Lung (tissue), 11 donors: ENCODE measurements at regions not wholly inside any gene's neighbourhood (a gene's known extent, or its start where the extent isn't known, plus 50 kb on each side); places are given as distances from the start of the nearest gene placed in this dataset.

Source experiments
- ATAC-seq: fragments of 200-7000 bp; cut with Tn5 transposase; one replicate; pipeline ENCODE4 v1.9.1; 2020; ENCODE audit warnings: moderate number of reproducible peaks; ENCODE audit not compliant: insufficient read depth, low FRiP score
- DNase-seq, 3 donors: peaks; one replicate each; pipeline ENCODE4 v3.0.0-alpha.2; 2013 to 2017
- H3K27ac ChIP-seq, 2 donors: one replicate each; pipeline ENCODE4 v1.5.1; 2013; ENCODE audit warnings: mild to moderate bottlenecking in 2 of 2, moderate library complexity in 2 of 2, control low read depth in 1 of 2, inconsistent platforms in 1 of 2, low read depth in 1 of 2, low read length in 1 of 2
- H3K27me3 ChIP-seq, 3 donors: one replicate each; pipeline ENCODE4 v1.5.1; 2013; ENCODE audit warnings: low read length in 2 of 3; ENCODE audit not compliant: control insufficient read depth in 3 of 3, insufficient read depth in 3 of 3
- H3K36me3 ChIP-seq, 4 donors: one replicate each; pipeline ENCODE4 v1.5.1; 2013; ENCODE audit warnings: low read length in 4 of 4, mild to moderate bottlenecking in 1 of 4, moderate library complexity in 1 of 4; ENCODE audit not compliant: control insufficient read depth in 4 of 4, insufficient read depth in 4 of 4
- H3K4me1 ChIP-seq, 5 donors: one replicate each; pipeline ENCODE4 v1.5.1; 2013; ENCODE audit warnings: low read length in 5 of 5, mild to moderate bottlenecking in 2 of 5, moderate library complexity in 1 of 5; ENCODE audit not compliant: control insufficient read depth in 5 of 5, insufficient read depth in 5 of 5
- H3K4me3 ChIP-seq: one replicate; pipeline ENCODE4 v1.5.1; 2013; ENCODE audit warnings: mild to moderate bottlenecking, control low read depth, moderate library complexity
- H3K9ac ChIP-seq, 2 donors: one replicate each; pipeline ENCODE4 v1.5.1; 2013; ENCODE audit warnings: low read length in 2 of 2, control low read depth in 1 of 2; ENCODE audit not compliant: insufficient read depth in 1 of 2
- H3K9me3 ChIP-seq, 4 donors: one replicate each; pipeline ENCODE4 v1.5.1; 2013; ENCODE audit warnings: low read length in 3 of 4, mild to moderate bottlenecking in 1 of 4, moderate library complexity in 1 of 4; ENCODE audit not compliant: control insufficient read depth in 4 of 4, insufficient read depth in 3 of 4
- CTCF ChIP-seq: IDR thresholded peaks from 2 replicates; pipeline ENCODE4 v1.5.1; 2012; ENCODE audit warnings: mild to moderate bottlenecking; ENCODE audit errors: control extremely low read depth, extremely low read depth
- WGBS, 2 donors: extraction: QIAGEN DNeasy Blood & Tissue Kit; methylation state at CpG; one replicate each; pipeline ENCODE4 v1.1.7; 2013; 5-methylcytosine and 5-hydroxymethylcytosine counted together
- donor health status: control.
- donor health status: control.
- donor health status: Bipolar disorder and iron deficiency.
- donor health status: healthy.
- donor health status: DM: yes; HTN: yes; CAD: no.

- DNase-seq: no peak
- Histone ChIP-seq H3K36me3 (no peaks in the 10 kb centered on the region), H3K9ac (no peak overlapping the region), H3K27ac (no peak overlapping the region), H3K4me1 (no peaks in the 10 kb centered on the region), H3K27me3 (no peaks in the 10 kb centered on the region), H3K4me3 (no peak overlapping the region), H3K9me3 (no peaks in the 10 kb centered on the region)
- TF ChIP-seq CTCF: no peak
- no peak for ATAC-seq
- 74 to 85% methylated on average over 4 of the region's 4 CpGs for WGBS, 2 donors
Observed at GRCh38 chr4:60020389-60020788, 1179.7 kb upstream of the ADGRL3 start.

GRCh38 chr4:60033826-60034225, 1166.3 kb upstream of the ADGRL3 start:
- 76 to 77% methylated on average over 6 of the region's 6 CpGs for WGBS, 2 donors
- no peaks in the 10 kb centered on the region for H3K9me3 ChIP-seq
- DNase-seq: no peak
- no peaks in the 10 kb centered on the region for H3K4me1 ChIP-seq
- no peaks in the 10 kb centered on the region for H3K36me3 ChIP-seq
- H3K27me3 ChIP-seq: no peaks in the 10 kb centered on the region
- TF ChIP-seq CTCF: no peak
- ATAC-seq: no peak
- H3K4me3 ChIP-seq: no peak overlapping the region
- H3K27ac ChIP-seq: no peak overlapping the region
- H3K9ac ChIP-seq: no peak overlapping the region

GRCh38 chr4:60034361-60034760, 1165.8 kb upstream of the ADGRL3 start:
- no peak overlapping the region for H3K27ac ChIP-seq
- TF ChIP-seq CTCF: no peak
- no peaks in the 10 kb centered on the region for H3K27me3 ChIP-seq
- H3K4me1 ChIP-seq: no peaks in the 10 kb centered on the region
- no peak overlapping the region for H3K9ac ChIP-seq
- H3K4me3 ChIP-seq: no peak overlapping the region
- WGBS, 2 donors: 26 to 34% methylated on average over 6 of the region's 6 CpGs
- DNase-seq (peak; percentile 18 to 47 (median 22)), ATAC-seq (no peak)
- no peaks in the 10 kb centered on the region for H3K9me3 ChIP-seq
- no peaks in the 10 kb centered on the region for H3K36me3 ChIP-seq

- no peak for DNase-seq
- no peak overlapping the region for H3K9ac ChIP-seq
- ATAC-seq: no peak
- H3K4me1 ChIP-seq: no peaks in the 10 kb centered on the region
- no peak for TF ChIP-seq CTCF
- H3K4me3 ChIP-seq: no peak overlapping the region
- 56 to 62% methylated on average over 2 of the region's 2 CpGs for WGBS, 2 donors
- no peaks in the 10 kb centered on the region for H3K36me3 ChIP-seq
- no peak overlapping the region for H3K27ac ChIP-seq
- peaks cover 0 to 11% (median 0%) of the 10 kb centered on the region in 4 donors for H3K9me3 ChIP-seq
- no peaks in the 10 kb centered on the region for H3K27me3 ChIP-seq
Observed at GRCh38 chr4:60039908-60040307, 1160.2 kb upstream of the ADGRL3 start.
